ENCODE measurements at regions not wholly inside any gene's neighbourhood (a gene's known extent, or its start where the extent isn't known, plus 50 kb on each side); places are given as distances from the start of the nearest gene placed in this dataset.

DNA sequence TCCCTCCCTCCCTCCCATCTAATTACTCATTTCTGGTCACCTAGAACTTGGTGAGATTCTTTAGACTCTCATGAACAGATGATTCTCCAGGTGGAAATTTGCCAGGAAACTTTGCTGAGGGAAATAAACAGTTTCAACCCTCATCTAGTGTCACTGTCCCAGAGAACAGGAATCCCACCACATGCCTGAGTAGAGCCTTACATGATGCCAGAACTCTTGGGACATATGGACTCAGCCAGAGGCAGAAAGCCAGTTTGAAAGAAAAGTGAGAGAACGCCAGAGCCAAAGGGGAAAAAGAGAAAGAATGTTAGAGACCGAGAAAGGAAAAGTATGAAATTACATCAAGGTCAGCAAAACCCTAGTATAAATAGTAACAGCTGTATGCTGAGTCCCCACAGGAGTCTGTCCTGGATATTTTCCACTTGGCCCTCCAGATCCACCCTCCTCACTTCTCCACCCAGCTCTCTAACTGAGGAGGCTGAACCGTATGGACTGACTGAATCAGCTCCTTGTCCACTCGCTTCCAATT, 127.5 kb upstream of the COL21A1 start (continued):
- TF ChIP-seq, protein P1, sequence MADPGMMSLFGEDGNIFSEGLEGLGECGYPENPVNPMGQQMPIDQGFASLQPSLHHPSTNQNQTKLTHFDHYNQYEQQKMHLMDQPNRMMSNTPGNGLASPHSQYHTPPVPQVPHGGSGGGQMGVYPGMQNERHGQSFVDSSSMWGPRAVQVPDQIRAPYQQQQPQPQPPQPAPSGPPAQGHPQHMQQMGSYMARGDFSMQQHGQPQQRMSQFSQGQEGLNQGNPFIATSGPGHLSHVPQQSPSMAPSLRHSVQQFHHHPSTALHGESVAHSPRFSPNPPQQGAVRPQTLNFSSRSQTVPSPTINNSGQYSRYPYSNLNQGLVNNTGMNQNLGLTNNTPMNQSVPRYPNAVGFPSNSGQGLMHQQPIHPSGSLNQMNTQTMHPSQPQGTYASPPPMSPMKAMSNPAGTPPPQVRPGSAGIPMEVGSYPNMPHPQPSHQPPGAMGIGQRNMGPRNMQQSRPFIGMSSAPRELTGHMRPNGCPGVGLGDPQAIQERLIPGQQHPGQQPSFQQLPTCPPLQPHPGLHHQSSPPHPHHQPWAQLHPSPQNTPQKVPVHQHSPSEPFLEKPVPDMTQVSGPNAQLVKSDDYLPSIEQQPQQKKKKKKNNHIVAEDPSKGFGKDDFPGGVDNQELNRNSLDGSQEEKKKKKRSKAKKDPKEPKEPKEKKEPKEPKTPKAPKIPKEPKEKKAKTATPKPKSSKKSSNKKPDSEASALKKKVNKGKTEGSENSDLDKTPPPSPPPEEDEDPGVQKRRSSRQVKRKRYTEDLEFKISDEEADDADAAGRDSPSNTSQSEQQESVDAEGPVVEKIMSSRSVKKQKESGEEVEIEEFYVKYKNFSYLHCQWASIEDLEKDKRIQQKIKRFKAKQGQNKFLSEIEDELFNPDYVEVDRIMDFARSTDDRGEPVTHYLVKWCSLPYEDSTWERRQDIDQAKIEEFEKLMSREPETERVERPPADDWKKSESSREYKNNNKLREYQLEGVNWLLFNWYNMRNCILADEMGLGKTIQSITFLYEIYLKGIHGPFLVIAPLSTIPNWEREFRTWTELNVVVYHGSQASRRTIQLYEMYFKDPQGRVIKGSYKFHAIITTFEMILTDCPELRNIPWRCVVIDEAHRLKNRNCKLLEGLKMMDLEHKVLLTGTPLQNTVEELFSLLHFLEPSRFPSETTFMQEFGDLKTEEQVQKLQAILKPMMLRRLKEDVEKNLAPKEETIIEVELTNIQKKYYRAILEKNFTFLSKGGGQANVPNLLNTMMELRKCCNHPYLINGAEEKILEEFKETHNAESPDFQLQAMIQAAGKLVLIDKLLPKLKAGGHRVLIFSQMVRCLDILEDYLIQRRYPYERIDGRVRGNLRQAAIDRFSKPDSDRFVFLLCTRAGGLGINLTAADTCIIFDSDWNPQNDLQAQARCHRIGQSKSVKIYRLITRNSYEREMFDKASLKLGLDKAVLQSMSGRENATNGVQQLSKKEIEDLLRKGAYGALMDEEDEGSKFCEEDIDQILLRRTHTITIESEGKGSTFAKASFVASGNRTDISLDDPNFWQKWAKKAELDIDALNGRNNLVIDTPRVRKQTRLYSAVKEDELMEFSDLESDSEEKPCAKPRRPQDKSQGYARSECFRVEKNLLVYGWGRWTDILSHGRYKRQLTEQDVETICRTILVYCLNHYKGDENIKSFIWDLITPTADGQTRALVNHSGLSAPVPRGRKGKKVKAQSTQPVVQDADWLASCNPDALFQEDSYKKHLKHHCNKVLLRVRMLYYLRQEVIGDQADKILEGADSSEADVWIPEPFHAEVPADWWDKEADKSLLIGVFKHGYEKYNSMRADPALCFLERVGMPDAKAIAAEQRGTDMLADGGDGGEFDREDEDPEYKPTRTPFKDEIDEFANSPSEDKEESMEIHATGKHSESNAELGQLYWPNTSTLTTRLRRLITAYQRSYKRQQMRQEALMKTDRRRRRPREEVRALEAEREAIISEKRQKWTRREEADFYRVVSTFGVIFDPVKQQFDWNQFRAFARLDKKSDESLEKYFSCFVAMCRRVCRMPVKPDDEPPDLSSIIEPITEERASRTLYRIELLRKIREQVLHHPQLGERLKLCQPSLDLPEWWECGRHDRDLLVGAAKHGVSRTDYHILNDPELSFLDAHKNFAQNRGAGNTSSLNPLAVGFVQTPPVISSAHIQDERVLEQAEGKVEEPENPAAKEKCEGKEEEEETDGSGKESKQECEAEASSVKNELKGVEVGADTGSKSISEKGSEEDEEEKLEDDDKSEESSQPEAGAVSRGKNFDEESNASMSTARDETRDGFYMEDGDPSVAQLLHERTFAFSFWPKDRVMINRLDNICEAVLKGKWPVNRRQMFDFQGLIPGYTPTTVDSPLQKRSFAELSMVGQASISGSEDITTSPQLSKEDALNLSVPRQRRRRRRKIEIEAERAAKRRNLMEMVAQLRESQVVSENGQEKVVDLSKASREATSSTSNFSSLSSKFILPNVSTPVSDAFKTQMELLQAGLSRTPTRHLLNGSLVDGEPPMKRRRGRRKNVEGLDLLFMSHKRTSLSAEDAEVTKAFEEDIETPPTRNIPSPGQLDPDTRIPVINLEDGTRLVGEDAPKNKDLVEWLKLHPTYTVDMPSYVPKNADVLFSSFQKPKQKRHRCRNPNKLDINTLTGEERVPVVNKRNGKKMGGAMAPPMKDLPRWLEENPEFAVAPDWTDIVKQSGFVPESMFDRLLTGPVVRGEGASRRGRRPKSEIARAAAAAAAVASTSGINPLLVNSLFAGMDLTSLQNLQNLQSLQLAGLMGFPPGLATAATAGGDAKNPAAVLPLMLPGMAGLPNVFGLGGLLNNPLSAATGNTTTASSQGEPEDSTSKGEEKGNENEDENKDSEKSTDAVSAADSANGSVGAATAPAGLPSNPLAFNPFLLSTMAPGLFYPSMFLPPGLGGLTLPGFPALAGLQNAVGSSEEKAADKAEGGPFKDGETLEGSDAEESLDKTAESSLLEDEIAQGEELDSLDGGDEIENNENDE (IDR thresholded peaks at IDR 0.05; ENCODE audit: insufficient replicate concordance, low read length) = no peak
- TF ChIP-seq BCL11A (IDR thresholded peaks at IDR 0.05; ENCODE audit: low read depth in 2 of 2, low read length in 2 of 2) (no peak), KDM1A (IDR thresholded peaks at IDR 0.05; ENCODE audit: borderline replicate concordance, low read length) (no peak), CHD1 (IDR thresholded peaks at IDR 0.05; ENCODE audit: low read depth, low read length) (no peak), POU5F1 (IDR thresholded peaks at IDR 0.05; ENCODE audit: low read depth, low read length) (no peak), SUZ12 (IDR thresholded peaks at IDR 0.05; ENCODE audit: low read length) (no peak), TAF1 (IDR thresholded peaks at IDR 0.05; ENCODE audit: low read depth, low read length) (no peak), CTBP2 (IDR thresholded peaks at IDR 0.05; ENCODE audit: borderline replicate concordance, insufficient read depth, insufficient read length, low read length) (no peak), CEBPB (IDR thresholded peaks at IDR 0.05; ENCODE audit: low read depth, low read length) (no peak)
